MM.1S (cell line): ENCODE measurements at regions not wholly inside any gene's neighbourhood (a gene's known extent, or its start where the extent isn't known, plus 50 kb on each side); places are given as distances from the start of the nearest gene placed in this dataset.

Experiments used
- EZH2 ChIP-seq: fragments of 300-600 bp; sonication (generic); optimal IDR thresholded peaks from 2 replicates; pipeline ENCODE3; 2017; ENCODE audit warnings: low read depth, mild to moderate bottlenecking, antibody characterized with exemption, low read length, mixed read lengths
- TF ChIP-seq, protein P1 (sequence below): fragments of 300-600 bp; sonication (generic); IDR thresholded peaks from 2 replicates; pipeline ENCODE4 v1.5.1; 2016; ENCODE audit warnings: antibody characterized with exemption, low read length, mixed read lengths

DNA sequence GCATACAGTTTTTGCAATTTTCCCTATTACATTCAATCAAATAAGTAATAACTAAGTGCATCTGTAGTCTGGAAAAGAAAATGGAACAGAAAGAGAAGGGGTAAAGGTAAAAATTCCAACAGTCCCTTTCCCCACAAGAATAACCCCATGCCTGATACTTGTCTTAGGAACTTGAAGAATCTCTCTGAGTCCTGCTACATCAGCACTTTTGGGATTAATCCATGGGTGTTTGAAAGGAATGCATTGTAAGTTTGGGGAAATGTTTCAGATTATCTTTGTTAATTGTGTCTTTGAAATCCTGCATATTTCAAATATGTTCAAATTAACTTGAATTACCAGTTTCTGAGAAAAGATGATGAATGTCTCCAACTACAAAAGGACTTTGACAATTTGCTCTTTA, 667.3 kb upstream of the PRKX start:
- TF ChIP-seq, protein P1, sequence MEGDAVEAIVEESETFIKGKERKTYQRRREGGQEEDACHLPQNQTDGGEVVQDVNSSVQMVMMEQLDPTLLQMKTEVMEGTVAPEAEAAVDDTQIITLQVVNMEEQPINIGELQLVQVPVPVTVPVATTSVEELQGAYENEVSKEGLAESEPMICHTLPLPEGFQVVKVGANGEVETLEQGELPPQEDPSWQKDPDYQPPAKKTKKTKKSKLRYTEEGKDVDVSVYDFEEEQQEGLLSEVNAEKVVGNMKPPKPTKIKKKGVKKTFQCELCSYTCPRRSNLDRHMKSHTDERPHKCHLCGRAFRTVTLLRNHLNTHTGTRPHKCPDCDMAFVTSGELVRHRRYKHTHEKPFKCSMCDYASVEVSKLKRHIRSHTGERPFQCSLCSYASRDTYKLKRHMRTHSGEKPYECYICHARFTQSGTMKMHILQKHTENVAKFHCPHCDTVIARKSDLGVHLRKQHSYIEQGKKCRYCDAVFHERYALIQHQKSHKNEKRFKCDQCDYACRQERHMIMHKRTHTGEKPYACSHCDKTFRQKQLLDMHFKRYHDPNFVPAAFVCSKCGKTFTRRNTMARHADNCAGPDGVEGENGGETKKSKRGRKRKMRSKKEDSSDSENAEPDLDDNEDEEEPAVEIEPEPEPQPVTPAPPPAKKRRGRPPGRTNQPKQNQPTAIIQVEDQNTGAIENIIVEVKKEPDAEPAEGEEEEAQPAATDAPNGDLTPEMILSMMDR, result no peak
- no peak for TF ChIP-seq EZH2
